Activated T-helper 9 cell treated with anti-CD3 and anti-CD28 coated beads, Interleukin-2, amount 50 U/mL, for 16 hours (primary cell): ENCODE measurements at regions not wholly inside any gene's neighbourhood (a gene's known extent, or its start where the extent isn't known, plus 50 kb on each side); places are given as distances from the start of the nearest gene placed in this dataset.

Experiments
- DNase-seq: peaks from one replicate; pipeline ENCODE4 v3.0.0-alpha.2; 2020; ENCODE audit warnings: low read depth

GRCh38 chr4:153034681-153035080, 98.6 kb downstream of the FHDC1 start:
- DNase-seq: no peak

GRCh38 chr4:153036931-153037482, 100.9 kb downstream of the FHDC1 start:
- DNase-seq: no peak

- DNase-seq: no peak
Measured at GRCh38 chr4:153038623-153039311, 102.6 kb downstream of the FHDC1 start.

GRCh38 chr4:153039542-153040185, 103.5 kb downstream of the FHDC1 start:
- DNase-seq: no peak

GRCh38 chr4:153040677-153041076, 104.6 kb downstream of the FHDC1 start:
- no peak for DNase-seq

- DNase-seq: no peak
Measured at GRCh38 chr4:153044036-153044435, 107.9 kb downstream of the FHDC1 start.

GRCh38 chr4:153045111-153045982, 109.2 kb downstream of the FHDC1 start:
- no peak for DNase-seq

- no peak for DNase-seq
Measured at GRCh38 chr4:153058671-153059060, 122.5 kb downstream of the FHDC1 start.

GRCh38 chr4:153060196-153060595, 124.1 kb downstream of the FHDC1 start:
- no peak for DNase-seq

- DNase-seq: no peak
Measured at GRCh38 chr4:153061971-153062370, 125.8 kb downstream of the FHDC1 start.

GRCh38 chr4:153062652-153063168, 126.6 kb downstream of the FHDC1 start:
- DNase-seq: no peak

- no peak for DNase-seq
Measured at GRCh38 chr4:153063490-153063889, 127.4 kb downstream of the FHDC1 start.

- DNase-seq: no peak
Measured at GRCh38 chr4:153064571-153064970, 128.4 kb downstream of the FHDC1 start.

- DNase-seq: no peak
Measured at GRCh38 chr4:153065276-153065675, 129.2 kb downstream of the FHDC1 start.

- no peak for DNase-seq
Measured at GRCh38 chr4:153067376-153067775, 131.3 kb downstream of the FHDC1 start.

GRCh38 chr4:153068751-153069150, 132.6 kb downstream of the FHDC1 start:
- DNase-seq: no peak

- no peak for DNase-seq
Measured at GRCh38 chr4:153071958-153072598, 132.2 kb upstream of the TRIM2 start.

- no peak for DNase-seq
Measured at GRCh38 chr4:153072661-153073060, 131.6 kb upstream of the TRIM2 start.

GRCh38 chr4:153074486-153074885, 129.8 kb upstream of the TRIM2 start:
- DNase-seq: no peak

GRCh38 chr4:153074936-153075630, 129.2 kb upstream of the TRIM2 start:
- DNase-seq: no peak

- no peak for DNase-seq
Measured at GRCh38 chr4:153075836-153076518, 128.3 kb upstream of the TRIM2 start.
